Breast epithelium (tissue), 4 donors: ENCODE measurements at regions not wholly inside any gene's neighbourhood (a gene's known extent, or its start where the extent isn't known, plus 50 kb on each side); places are given as distances from the start of the nearest gene placed in this dataset.

Experiments
- DNase-seq, 2 donors: peaks; one replicate each; pipeline ENCODE4 v3.0.0-alpha.2; 2019; ENCODE audit warnings: low spot score in 2 of 2
- H3K27ac ChIP-seq, 2 donors: fragments of 200-600 bp; sonication (generic) in 1 of 2; one replicate each; pipeline ENCODE4 v1.5.1; 2016 to 2019; ENCODE audit warnings: mild to moderate bottlenecking in 1 of 2
- H3K27me3 ChIP-seq, 2 donors: fragments of 200-600 bp; sonication (generic) in 1 of 2; one replicate each; pipeline versions ENCODE4 v1.5.1 to v1.6.0; 2017 to 2019; ENCODE audit warnings: control low read depth in 1 of 2, mild to moderate bottlenecking in 1 of 2
- H3K36me3 ChIP-seq: fragments of 200-600 bp; one replicate; pipeline ENCODE4 v1.5.1; 2019
- H3K4me1 ChIP-seq, 2 donors: fragments of 200-600 bp; sonication (generic); one replicate each; pipeline ENCODE4 v1.5.1; 2016 to 2019; ENCODE audit warnings: control low read depth in 1 of 2
- H3K4me3 ChIP-seq, 3 donors: fragments of 200-600 bp; sonication (generic); 1 replicate in 2 of 3; 2 replicates in 1 of 3; pipeline ENCODE4 v1.5.1; 2016 to 2019; ENCODE audit warnings: mild to moderate bottlenecking in 3 of 3, moderate library complexity in 2 of 3
- H3K9me3 ChIP-seq, 2 donors: fragments of 200-600 bp; sonication (generic) in 1 of 2; one replicate each; pipeline ENCODE4 v1.5.1; 2016 to 2019; ENCODE audit warnings: control low read depth in 1 of 2
- CTCF ChIP-seq, 3 donors: fragments of 450-650 bp; IDR thresholded peaks; one replicate each; pipeline ENCODE4 v1.5.1; 2016 to 2017; ENCODE audit warnings: antibody characterized with exemption in 3 of 3, mild to moderate bottlenecking in 3 of 3, moderate library complexity in 3 of 3
- POLR2A ChIP-seq: fragments of 450-650 bp; IDR thresholded peaks from one replicate; pipeline ENCODE4 v1.6.1; 2016; ENCODE audit warnings: antibody characterized with exemption, mild to moderate bottlenecking, moderate library complexity
- POLR2AphosphoS5 ChIP-seq, 3 donors: sonication (generic); formaldehyde crosslinking; IDR thresholded peaks; one replicate each; pipeline ENCODE4 v1.6.1; 2017; ENCODE audit warnings: antibody characterized with exemption in 3 of 3
- intact Hi-C: fragments of 100-400 bp; cut with DNase I; formaldehyde crosslinking; loops from one replicate; pipeline ENCODE4 v1.15.1; 2023; ENCODE audit warnings: low total_unique reads

- no peak for TF ChIP-seq CTCF (IDR thresholded peaks at IDR 0.05)
- no peak for TF ChIP-seq POLR2AphosphoS5 (IDR thresholded peaks at IDR 0.05)
- TF ChIP-seq POLR2A, result no peak
- Histone ChIP-seq H3K27me3 (no peaks in the 10 kb centered on the region), H3K9me3 (no peaks in the 10 kb centered on the region), H3K4me3 (no peak overlapping the region), H3K27ac (no peak overlapping the region), H3K4me1 (no peaks in the 10 kb centered on the region), H3K36me3 (no peaks in the 10 kb centered on the region)
- DNase-seq, result no peak
- intact Hi-C loops, result no loop called here
Measured at GRCh38 chr3:115340586-115340985, 193.5 kb upstream of the ZBTB20 start.

GRCh38 chr3:115341208-115341607, 194.1 kb upstream of the ZBTB20 start:
- no peaks in the 10 kb centered on the region for H3K36me3 ChIP-seq
- intact Hi-C loops, result no loop called here
- H3K9me3 ChIP-seq, result no peaks in the 10 kb centered on the region
- TF ChIP-seq POLR2AphosphoS5 (IDR thresholded peaks at IDR 0.05) (no peak), POLR2A (no peak), CTCF (IDR thresholded peaks at IDR 0.05) (no peak)
- no peaks in the 10 kb centered on the region for H3K27me3 ChIP-seq
- H3K4me3 ChIP-seq, result no peak overlapping the region
- no peak for DNase-seq
- no peaks in the 10 kb centered on the region for H3K4me1 ChIP-seq
- H3K27ac ChIP-seq, result no peak overlapping the region

- Histone ChIP-seq H3K27ac (no peak overlapping the region), H3K4me1 (no peaks in the 10 kb centered on the region), H3K27me3 (no peaks in the 10 kb centered on the region), H3K4me3 (no peak overlapping the region), H3K9me3 (no peaks in the 10 kb centered on the region), H3K36me3 (no peaks in the 10 kb centered on the region)
- intact Hi-C loops, result no loop called here
- no peak for TF ChIP-seq CTCF (IDR thresholded peaks at IDR 0.05)
- no peak for DNase-seq
Measured at GRCh38 chr3:115347737-115348136, 200.6 kb upstream of the ZBTB20 start.

GRCh38 chr3:115348412-115348811, 201.3 kb upstream of the ZBTB20 start:
- intact Hi-C loops, result no loop called here
- Histone ChIP-seq H3K9me3 (peaks cover 0 to 4% of the 10 kb centered on the region in 2 donors), H3K27me3 (no peaks in the 10 kb centered on the region), H3K4me1 (no peaks in the 10 kb centered on the region), H3K36me3 (no peaks in the 10 kb centered on the region), H3K4me3 (no peak overlapping the region), H3K27ac (no peak overlapping the region)
- TF ChIP-seq POLR2A, result no peak
- TF ChIP-seq CTCF (IDR thresholded peaks at IDR 0.05), result no peak
- no peak for DNase-seq

GRCh38 chr3:115348951-115349745, 202.1 kb upstream of the ZBTB20 start:
- Histone ChIP-seq H3K36me3 (no peaks in the 10 kb centered on the region), H3K27me3 (no peaks in the 10 kb centered on the region), H3K9me3 (peaks cover 0 to 4% of the 10 kb centered on the region in 2 donors), H3K27ac (no peak overlapping the region), H3K4me1 (no peaks in the 10 kb centered on the region), H3K4me3 (no peak overlapping the region)
- no peak for TF ChIP-seq POLR2A
- no peak for TF ChIP-seq CTCF (IDR thresholded peaks at IDR 0.05)
- TF ChIP-seq POLR2AphosphoS5 (IDR thresholded peaks at IDR 0.05), result no peak
- no peak for DNase-seq
- intact Hi-C loops, result no loop called here
